Cerebellar nuclear complex (tissue), 1 donor: ENCODE measurements at regions not wholly inside any gene's neighbourhood (a gene's known extent, or its start where the extent isn't known, plus 50 kb on each side); places are given as distances from the start of the nearest gene placed in this dataset.

Experiments used
- DNase-seq, 2 experiments: peaks; one replicate each; lab custom pipeline; 2025; lab: John Stamatoyannopoulos, UW

DNA sequence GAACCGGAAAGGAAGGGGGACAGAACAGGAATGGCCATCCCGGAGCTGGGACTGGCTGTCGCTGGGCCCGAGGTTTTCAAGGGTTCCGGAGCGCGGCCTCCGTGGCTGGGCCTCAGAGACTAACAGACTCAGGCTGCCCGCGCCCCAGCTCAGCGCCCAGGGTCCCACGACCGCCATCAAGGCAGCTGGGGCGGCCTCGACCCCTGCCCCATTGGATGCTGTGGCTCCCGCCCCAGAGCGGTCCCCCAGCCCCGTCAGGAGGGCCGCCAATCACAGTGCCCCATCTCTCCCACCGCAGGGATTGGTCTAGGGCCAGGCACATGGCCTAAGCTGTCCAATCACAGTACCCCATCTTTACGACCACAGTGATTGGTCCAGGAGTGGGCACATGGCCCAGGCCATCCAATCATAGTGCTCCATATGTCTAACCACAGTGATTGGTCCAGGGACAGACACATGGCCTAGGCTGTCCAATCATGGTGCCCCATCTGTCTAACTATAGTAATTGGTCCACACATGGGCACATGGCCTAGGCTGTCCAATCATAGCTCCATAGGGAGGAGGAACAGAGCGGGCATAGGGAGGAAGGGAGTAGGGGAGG, 105.3 kb upstream of the NKX1-1 start:
- DNase-seq = no peak

DNA sequence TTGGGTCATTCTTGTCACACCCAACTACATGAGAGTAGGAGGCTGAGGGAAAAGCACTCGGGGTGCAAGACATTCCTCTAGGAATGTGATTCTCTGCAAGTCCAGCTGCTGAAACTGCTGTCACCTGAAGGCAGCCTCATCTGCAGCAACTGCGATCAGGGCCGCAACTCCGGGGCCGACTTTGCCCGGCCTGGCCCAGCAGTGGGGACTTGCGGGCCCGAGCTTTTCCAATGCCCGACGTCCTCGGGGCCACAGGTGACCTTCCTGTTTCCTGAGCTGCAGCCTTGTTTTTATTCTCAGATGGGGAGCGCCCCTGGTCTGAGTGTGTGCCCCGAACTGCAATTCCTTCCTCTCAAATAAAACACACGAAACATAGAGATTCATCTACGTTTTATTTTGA, 104.7 kb upstream of the NKX1-1 start:
- no peak for DNase-seq

DNA sequence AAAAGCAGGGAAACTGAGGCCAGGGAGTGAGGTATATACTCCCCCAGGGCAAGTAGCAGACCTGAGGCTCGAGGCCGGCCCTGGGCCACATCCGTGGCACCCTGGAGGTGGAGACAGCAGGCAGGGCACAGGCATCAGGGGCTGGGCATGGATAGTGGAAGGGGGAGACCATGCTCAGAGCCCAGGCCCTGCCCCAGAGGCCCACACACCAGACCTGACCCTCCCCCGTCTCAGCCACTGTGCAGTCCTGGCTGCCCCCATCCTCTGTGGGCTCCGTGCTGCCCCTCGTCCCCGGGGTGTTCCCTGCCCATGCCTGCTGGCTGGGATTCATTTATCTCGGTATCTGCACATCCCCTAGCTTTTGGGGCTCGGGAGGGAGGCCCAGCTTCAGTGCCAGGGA, 103.1 kb upstream of the NKX1-1 start:
- no peak for DNase-seq

DNA sequence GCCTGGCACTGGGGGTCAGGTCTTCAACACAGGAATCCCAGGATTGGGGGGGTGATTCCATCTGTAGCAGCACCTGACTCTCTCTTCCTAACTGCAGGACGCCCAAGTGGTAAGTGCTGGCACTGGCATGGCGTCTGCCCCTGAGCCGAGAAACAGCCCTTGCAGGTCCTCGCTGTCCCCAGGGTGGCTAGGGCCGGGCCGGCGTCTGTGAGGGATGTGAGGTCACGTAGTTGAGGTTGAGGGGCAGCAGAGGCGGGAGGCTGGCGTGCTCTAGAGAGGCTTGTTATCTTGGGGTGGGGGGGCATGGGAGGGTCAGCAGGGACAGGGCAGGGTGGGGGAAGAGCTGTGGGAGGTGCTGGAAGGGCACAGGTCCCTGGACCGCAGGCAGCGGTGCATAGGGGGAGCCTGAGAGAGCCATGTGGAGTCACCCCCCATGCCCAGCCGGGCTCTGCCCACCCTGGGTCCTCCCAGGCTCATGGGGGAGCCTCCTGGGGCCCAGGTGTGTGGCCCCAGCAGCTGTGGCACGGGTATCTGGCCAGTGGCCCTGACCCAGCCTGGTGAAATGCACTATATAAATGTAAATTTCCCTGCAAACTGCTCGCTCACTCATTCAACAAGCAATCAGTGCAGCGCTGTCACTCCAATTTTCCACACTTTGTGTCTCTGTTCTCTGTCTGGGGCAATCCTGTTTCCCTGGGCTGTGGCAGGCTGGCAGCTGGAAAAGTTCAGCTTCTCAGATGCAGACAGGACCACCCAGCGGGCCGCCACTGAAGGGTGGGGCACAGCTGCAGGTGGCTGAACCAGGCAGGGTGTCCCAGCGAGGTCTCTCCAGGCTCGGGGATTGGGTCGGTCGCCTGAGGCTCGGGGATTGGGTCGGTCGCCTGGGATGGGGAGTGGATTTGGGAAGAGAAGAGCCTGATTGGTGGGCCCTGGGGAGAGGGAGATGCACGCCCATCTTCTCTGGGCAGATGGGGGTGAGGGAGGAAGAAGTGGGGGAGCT, 102.2 kb upstream of the NKX1-1 start:
- no peak for DNase-seq

DNA sequence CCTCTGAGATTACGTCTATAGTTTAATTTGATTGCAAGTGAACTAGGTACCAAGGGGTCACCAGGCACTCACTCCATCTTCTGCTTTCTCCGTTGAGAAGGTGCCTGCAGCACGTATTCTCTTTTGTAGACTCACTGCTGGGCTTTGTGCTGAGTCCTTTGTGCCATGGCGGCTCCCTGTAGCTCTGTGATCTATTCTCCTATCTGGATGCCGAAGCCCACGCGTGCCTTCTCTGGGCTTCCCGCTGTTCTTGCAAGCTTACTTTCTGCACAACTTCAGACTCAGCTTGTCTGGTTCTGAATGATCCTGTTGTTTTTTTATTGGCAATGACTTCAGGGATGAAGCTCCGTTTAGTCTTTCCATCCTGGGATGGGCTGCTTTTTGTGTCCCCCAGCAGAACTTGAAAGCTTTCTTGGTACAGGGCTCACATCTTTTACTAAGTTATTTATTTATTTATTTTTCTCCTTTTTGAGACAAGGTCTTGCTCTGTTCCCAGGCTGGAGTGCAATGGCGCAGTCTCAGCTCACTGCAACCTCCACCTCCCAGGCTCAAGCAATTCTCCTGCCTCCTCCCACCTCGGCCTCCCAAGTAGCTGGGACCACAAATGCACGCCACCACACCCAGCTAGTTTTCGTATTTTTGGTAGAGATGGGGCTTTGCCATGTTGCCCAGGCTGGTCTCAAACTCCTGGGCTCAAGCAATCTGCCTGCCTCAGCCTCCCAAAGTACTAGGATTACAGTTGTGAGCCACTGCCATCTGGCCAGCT, 100.9 kb upstream of the NKX1-1 start:
- DNase-seq = no peak

DNA sequence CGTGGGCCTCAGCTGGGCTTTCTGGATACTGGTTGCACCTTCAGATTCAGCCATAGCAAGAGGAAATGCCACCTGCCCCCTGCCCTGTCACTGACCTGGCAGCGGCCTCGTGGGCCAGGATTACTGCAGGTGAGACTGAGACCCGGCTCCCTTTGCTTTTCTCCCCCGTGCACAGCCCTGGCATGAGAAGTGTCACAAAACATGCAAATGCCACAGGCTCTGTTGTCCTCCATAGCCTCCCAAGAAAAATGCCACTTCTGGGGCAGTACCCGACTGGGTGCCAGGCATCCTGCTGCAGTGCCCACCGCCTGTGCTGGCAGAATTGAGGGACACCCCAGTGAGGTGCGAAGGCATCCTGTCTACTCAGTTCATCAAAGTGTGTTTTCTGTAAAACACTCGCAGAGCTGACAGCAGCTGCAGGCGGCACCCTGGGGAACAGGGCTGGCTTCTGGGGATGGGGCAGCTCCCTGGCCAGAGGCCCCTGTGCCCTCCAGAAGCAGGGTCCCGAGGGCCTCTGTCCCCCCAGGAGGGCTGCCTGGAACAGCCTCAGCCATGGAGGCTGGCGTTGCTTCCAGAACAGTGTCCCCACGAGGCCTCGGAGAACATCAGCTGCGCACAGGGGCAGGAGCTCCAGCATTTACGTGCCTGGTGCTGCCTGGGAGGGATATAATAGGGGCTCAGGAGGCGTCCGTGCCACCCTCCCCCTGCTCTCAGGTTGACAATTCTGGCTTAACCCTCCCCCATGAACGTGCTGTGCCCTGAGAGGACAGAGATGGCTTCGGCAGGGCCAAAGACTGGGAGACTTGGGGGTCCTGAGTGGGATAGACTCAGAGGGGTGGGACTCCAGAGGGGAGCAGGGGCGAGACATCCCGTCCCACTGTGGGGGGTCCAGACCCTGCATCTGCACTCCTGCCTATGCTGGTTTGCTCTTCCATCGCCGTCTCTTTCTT, 99.5 kb upstream of the NKX1-1 start:
- DNase-seq = no peak

DNA sequence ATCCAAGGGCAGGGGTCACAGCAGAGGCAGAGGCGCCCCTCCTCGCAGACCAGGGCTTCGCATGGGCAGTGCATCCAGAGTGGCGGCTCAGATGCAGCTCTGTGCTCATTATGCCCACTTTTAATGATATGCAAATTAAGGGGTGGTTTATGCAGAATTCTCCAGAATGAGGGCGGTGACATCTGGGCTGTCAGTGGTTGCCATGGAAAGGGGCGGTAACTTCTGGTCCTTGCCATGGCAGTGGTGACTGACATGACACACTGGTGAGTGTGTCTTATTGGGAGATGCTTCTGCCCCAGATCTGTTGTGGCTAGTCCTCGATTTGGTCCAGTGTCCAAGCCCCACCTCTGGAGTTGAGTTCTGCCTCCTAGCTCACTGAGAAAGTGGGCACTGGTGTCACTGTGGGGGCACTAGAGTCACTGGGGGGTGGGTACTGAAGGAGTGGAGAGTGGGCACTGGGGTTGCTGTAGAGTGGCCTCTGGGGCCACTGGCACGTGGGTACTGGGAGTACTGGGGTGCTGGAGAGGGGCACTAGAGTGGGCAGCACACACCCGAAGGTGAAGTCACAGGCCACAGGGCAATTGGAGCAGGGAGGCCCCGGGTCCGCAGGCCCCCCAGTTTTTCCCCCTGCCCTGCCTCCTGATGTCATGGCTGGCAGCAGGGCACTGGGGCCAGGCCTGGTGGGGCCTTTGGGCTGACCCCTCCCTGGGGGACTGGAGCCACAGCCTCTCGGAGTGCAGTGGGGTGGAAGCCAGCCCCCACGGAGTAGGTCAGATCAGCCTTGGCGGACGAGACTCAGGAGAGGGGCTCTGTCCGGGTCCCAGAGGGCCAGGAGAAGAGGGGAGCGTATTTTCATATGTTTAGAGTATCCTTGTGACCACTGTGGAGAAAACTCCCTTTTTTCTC, 98.6 kb upstream of the NKX1-1 start:
- no peak for DNase-seq

DNA sequence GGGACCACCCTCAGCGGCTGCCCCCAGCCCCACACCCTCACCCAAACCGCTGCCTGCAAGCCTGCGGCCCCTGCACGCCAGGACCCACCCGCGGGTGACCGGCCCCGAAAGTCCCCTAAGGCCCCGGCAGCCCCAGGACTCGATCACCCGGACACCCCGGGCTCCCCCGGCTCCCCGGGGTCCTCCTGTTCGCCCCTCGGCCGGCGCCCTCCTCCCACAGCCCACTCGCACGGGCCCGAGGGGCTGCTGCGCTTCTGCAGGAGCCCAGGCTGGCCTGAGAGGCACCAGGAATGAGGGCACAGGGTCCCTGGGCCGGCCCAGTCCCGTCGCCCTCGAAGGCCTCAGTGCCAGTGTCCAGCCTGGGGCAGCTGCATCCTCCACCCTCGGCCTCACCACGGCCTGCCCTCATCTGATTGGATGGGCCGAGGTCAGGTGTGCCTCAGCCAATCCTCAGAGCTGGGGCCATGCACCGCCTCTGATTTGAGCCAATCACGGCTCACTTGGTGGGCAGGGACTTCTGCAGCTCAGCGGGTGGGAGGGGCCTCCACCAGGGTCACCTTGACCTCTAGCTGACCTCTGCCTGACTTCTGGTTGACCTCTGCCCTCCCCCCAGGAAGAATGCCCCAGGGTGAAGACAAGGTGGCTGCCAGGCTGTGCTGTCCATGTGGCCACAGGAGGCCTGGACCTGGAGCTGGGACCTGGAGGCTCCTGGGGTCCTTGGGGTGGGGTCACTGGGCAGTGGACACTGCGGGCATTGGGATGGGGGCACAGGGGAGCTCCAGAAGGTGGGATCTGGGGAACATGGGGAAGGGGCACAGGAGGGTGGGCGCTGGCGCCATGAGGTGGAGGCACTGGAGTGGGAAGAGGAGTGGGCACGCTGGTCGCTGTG, 97.6 kb upstream of the NKX1-1 start:
- no peak for DNase-seq

DNA sequence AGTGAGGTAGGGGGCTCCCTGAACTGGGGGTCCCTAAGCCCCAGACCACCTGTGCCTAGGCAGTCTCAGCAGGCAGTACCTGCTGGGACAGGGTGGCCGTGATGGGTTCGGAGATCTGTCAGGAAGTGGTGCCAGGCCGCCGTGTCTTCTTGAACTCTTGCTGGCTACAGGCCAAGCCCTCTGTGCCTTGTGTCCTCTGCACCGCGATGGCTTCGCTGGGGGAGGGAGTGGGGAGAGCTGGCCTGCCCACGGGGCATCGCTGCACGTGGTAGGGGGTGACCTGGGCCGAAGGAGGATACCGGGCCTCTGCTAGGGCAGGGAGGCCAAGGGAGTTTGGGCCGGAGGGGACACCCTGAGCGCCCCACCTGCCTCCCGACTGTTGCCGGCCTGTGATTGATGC, 96.7 kb upstream of the NKX1-1 start:
- no peak for DNase-seq

DNA sequence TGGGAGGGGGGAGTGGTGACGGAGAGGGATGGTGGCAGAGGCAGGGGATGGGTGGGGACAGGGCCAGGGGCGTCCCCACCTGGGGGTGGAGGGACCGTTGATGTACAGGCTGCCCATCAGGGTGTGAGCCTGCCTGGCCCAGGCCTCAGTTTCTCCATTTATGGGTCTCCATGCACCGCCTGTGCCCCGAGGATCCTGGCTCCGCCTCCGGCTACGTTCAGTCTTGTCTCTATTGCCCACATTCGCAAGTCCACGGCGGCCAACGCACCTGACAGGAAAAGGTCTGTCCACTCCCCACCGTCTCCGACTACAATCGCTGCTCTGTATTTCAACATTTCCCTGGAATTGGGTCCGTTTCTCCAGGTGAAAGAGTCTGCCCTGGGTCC, 96.3 kb upstream of the NKX1-1 start:
- DNase-seq = no peak

DNA sequence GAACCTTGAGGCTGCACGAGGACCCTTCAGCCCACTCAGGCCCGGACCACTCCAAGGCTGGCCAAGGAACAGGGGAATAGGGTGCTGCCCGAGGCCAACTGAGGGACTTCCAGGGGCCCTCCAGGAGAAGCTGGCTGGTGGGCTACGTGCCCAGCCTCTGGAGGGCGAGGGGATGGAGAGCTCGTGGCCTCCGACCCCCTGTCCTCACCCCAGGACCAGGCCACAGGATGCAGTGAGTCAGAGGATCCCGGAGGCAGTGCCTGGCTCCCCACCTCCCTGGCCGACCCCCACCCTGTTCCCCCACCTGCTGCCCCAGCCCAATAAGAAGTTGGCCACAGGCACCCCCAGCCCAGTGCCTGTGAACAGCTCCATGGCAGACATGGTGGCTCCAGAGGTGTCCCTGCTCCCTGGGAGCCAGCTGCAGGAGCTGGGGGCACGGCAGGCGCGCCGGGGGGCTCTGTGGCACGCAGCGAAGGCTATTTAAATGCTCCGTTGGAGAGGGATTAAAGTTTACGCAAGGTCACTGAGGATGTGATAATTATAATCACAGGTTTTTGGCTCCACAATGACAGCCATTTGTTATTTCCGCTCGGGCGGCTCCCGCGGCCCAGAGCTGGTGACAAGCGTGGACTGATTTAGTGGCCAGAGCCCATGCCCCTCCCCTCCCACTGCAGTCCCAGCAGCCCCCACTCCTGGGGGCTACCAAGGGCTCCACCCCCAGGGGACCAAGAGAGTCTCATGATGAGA, 95.7 kb upstream of the NKX1-1 start:
- no peak for DNase-seq

DNA sequence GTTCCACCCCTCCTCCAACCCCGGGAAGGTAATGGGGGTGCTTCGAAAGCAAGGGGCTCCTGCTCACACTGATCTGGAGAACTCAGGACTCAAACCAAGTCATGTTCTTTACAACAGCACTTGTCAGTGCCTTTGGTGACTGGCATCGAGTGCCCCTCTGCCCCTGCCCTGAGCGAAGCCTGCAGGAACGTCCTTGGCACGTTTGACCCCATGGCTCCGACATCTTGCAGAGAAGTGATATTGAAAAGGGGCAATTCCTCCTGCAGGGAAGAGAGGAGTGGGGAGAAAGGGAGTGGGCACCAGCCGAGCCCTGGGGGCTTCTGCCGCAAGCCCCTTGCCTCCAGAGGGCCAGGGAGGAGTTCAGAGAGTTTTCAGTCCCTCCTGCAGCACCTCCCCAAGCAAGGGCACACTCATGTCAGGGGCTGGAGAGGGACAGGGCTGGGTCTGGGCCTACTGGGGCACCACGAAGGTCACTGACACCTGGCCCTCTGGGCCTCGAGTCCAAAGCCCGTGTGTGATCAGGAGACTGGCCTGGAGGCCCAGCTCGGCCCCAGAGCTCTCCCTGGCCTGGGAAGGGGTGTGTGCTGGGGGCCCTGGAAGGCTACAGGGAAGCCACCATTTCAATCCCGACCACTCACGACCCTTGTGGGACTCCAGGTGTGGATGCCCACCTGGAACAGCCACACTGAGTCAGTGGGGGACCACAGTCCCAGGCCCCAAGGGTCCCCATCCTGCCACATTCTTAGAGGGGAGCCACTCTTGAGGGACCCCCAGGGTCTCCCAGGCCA, 94.9 kb upstream of the NKX1-1 start:
- DNase-seq = no peak

DNA sequence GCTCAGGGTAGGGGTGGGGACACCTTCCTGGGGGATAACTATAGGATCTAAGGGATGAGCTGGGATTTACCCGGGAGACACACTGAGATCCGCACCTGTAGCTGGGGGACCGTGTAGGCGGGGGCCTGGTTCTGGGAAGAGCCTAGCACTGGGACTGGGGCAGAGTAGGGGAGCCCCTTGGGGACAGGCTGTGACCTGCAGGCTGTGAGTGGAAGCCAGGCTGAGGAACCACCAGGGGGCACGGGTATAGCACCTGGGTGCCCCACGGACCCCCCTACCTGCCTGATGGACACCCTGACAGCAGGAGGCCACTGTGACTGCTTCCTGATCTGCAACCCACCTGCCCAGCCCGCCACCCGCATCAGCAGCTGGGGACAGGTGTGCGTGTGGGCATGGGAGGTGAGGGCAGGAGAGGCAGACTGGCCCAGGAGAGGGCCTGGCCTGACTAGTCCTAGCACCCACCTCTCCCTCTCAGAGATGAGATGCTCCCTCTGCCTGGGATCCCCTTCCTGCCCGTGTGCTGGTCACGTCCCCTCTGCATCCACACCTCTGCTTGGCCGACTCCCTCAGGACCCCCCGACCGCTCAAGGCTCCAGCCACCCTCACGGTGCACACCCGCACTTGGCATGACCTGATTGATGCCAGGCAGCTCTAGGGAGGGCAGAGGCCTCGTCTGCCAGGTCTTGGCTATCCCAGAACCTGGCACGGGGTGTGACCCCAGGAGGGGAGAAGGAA, 94.2 kb upstream of the NKX1-1 start:
- no peak for DNase-seq

DNA sequence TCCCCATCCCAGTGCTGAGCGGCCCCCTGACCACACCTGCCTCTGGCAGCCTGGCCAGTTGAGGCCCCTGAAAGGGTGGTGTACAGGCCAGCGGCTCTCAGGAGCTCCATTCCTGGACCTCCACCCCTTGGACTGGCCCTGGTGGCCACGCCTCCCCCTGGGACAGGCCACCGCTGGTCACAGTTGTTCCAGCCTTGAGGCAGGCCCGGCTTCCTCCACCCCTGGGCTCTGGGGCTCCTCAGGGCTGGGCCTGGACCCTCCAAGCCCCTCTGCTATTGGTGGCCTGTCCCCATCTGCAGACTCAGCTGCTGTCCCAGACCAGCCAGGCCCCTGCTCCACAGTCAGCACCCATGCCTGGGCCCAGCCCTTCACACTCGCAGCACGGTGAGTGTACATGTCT, 93.2 kb upstream of the NKX1-1 start:
- DNase-seq = no peak

DNA sequence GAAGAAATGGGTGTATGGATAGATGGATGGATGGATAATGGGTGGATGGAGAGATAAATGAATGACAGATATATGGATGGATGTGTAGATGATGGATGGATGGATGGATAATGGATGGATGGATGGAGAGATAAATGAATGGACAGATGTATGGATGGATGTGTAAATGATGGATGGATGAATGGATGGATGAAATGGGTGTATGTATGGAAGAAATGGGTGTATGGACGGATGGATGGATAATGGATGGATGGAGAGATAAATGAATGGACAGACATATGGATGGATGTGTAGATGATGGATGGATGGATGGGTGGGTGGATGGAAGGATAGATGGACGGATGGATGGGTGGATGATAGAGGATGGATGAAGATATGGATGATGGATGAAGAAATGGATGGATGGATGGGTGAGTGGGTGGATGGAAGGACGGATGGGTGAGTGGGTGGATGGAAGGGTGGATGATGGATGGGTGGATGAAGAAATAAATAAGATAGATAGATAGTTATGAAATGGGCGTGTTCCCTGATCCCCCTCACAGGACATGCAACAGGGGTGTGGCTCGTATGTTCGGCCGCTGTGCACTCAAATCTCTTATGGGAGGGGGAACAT, 91.1 kb upstream of the NKX1-1 start:
- DNase-seq = no peak

DNA sequence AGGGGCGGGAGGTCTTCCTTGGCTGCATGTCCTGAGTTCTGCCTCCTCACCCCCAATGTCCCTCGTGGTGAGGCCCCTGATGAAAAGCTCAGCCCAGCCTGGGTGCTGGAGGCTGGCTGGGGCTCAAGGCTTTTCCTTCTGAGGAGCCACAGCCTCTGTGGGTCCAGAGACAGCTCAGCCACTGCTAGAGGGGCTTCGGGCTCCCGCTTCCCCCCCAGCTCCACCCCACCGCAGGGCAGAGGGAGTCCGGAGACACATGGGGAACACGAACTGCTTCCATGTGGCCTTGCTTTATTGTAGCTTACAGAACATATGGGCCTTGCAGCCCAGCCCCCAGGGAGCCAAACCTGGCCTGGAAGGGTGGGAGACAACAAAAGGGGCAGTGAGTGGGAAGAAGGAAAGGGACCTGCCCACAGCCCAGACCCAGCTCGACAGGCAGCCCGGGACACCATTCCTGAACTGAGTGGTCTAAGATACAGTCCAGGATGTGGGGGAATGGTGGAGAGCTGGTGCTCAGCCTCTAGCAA, 89.9 kb upstream of the NKX1-1 start:
- no peak for DNase-seq
